GM12864 (cell line): ENCODE measurements at regions not wholly inside any gene's neighbourhood (a gene's known extent, or its start where the extent isn't known, plus 50 kb on each side); places are given as distances from the start of the nearest gene placed in this dataset.

Experiments
- DNase-seq: peaks from one replicate; pipeline ENCODE4 v3.0.0-alpha.2; 2011; ENCODE audit warnings: low read depth
- H3K4me3 ChIP-seq: 2 replicates; pipeline ENCODE4 v1.5.1; 2011; ENCODE audit warnings: mild to moderate bottlenecking, low read depth, low read length, control low read depth
- CTCF ChIP-seq: IDR thresholded peaks from 2 replicates; pipeline ENCODE4 v1.5.1; 2011; ENCODE audit warnings: low read depth, mild to moderate bottlenecking, moderate library complexity, low read length, control low read depth, inconsistent platforms; ENCODE audit errors: missing control alignments

DNA sequence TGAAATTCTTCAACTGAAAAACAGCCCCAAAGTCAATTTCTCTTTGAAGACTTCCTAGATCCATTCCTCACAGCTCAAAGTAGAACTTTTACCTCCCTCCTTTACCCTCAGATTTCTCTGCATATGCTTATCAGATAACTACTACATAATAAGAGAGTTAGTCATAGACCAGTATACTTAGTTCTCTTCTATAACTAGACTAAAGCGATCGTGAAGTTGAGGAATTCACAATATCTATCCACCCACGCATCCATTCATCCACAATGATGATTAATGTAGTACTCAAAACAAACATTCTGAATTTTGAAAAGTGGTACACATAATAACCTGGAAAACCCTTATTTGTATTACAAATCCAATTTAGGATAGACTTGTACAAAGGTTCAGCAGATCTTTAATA, 800.9 kb upstream of the TENM4 start:
- DNase-seq: no peak
- no peak for TF ChIP-seq CTCF
- H3K4me3 ChIP-seq: no peak overlapping the region

GRCh38 chr11:80240245-80240644, 799.4 kb upstream of the TENM4 start:
- DNase-seq: no peak
- TF ChIP-seq CTCF: no peak
- no peak overlapping the region for H3K4me3 ChIP-seq

- DNase-seq: no peak
- TF ChIP-seq CTCF: no peak
- no peak overlapping the region for H3K4me3 ChIP-seq
Measured at GRCh38 chr11:80239217-80239616, 798.4 kb upstream of the TENM4 start.

- no peak for TF ChIP-seq CTCF
- no peak overlapping the region for H3K4me3 ChIP-seq
- DNase-seq: no peak
Measured at GRCh38 chr11:80227915-80228314, 787.1 kb upstream of the TENM4 start.

- no peak for DNase-seq
- TF ChIP-seq CTCF: no peak
- H3K4me3 ChIP-seq: no peak overlapping the region
Measured at GRCh38 chr11:80214413-80214812, 773.6 kb upstream of the TENM4 start.

- TF ChIP-seq CTCF: no peak
- no peak overlapping the region for H3K4me3 ChIP-seq
- DNase-seq: no peak
Measured at GRCh38 chr11:80211673-80212072, 770.8 kb upstream of the TENM4 start.

- no peak overlapping the region for H3K4me3 ChIP-seq
- DNase-seq: no peak
- no peak for TF ChIP-seq CTCF
Measured at GRCh38 chr11:80204021-80204420, 763.2 kb upstream of the TENM4 start.
